Epithelial cell of prostate (primary cell): ENCODE measurements at regions not wholly inside any gene's neighbourhood (a gene's known extent, or its start where the extent isn't known, plus 50 kb on each side); places are given as distances from the start of the nearest gene placed in this dataset.
"Not testable (repeated sequence)": the region's sequence is repeated elsewhere in the genome, so short reads cannot be mapped to it uniquely, and the experiment has no call there.

Experiments
- DNase-seq: peaks from one replicate; pipeline ENCODE4 v3.0.0-alpha.2; 2011; ENCODE audit warnings: low read depth, low spot score
- H3K27ac ChIP-seq: fragments of 450-650 bp; 2 replicates; pipeline ENCODE4 v1.5.1; 2017; ENCODE audit warnings: mild to moderate bottlenecking

DNA sequence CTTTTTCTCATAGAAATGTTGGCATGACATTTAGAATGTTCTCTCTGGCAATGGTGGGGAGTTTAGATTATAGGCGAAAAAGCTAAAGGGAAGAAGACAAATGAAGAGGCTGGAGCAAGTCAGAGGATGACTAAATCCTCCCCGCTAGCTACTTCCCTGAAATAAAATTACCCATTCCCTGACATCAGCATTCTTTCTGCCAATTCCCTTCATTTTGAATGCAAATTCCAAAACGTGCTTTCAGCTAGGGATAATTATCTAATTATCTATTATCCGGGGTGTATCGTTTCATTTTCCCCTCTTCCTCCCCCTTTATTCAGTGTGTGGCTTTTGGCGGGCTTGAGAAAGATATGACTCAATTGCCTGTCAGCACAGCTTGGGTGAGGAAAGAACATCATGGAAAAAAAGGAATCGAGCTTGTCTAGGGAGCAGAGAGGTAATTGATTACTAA lies 672.3 kb downstream of the TNS3 start:
- peak overlapping the region; percentile 67 for H3K27ac ChIP-seq
- no peak for DNase-seq

DNA sequence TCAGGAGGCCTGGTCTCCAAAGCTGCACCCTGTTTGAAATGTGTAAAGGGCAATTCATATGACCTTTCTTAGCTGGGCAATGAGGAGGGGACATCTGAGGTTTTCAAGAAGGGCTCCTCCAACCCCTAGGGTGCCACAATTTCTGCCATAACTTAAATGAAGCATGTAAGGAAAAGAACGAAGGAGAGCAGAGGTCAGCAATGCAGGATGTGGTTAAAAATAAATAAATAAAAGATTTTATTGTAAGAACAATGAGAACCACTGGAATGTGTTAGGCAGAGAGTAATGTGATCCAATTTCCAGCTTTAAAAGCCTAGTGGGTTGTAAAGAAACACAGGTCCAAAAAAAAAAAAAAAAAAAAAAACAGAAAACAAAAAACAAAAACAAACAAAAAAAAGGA lies 673.1 kb downstream of the TNS3 start:
- H3K27ac ChIP-seq = peak overlapping the region; percentile 67
- DNase-seq = peak; percentile 16

DNA sequence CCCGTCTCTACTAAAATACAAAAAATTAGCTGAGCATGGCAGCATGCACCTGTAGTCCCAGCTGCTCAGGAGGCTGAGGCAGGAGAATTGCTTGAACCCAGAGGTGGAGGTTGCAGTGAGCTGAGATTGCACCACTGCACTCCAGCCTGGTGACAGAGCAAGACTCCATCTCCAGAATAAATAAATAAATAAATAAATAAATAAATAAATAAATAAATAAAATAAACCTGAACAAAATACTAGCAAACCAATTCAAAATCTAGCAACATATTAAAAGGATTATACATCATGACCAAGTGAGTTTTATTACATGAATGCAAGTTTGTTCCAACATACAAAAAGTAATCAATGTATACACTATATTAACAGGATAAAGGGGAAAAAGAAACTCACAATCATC lies 677.4 kb downstream of the TNS3 start:
- DNase-seq = not testable (repeated sequence)

DNA sequence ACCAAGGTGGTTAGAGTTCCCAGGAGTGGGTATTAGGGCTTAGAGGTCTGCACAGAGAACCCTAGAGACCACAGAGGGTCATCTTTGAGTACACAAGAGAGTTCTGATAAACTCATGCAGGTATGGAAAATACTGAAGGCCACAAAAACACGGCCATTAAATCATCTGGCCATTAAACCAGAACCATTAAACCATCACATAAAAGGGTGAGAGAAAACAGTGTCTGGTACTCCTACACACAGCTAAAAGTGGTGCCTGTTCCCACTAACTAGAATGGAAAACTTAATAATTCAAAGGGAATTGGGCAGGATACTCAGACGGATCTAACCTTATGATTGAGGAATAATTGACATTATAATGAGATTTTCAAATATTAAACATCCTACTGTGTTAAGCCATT lies 679.4 kb downstream of the TNS3 start:
- DNase-seq = no peak
- no peak overlapping the region for H3K27ac ChIP-seq

More for the DNA sequence above, 677.4 kb downstream of the TNS3 start:
- not testable (repeated sequence) for H3K27ac ChIP-seq

DNA sequence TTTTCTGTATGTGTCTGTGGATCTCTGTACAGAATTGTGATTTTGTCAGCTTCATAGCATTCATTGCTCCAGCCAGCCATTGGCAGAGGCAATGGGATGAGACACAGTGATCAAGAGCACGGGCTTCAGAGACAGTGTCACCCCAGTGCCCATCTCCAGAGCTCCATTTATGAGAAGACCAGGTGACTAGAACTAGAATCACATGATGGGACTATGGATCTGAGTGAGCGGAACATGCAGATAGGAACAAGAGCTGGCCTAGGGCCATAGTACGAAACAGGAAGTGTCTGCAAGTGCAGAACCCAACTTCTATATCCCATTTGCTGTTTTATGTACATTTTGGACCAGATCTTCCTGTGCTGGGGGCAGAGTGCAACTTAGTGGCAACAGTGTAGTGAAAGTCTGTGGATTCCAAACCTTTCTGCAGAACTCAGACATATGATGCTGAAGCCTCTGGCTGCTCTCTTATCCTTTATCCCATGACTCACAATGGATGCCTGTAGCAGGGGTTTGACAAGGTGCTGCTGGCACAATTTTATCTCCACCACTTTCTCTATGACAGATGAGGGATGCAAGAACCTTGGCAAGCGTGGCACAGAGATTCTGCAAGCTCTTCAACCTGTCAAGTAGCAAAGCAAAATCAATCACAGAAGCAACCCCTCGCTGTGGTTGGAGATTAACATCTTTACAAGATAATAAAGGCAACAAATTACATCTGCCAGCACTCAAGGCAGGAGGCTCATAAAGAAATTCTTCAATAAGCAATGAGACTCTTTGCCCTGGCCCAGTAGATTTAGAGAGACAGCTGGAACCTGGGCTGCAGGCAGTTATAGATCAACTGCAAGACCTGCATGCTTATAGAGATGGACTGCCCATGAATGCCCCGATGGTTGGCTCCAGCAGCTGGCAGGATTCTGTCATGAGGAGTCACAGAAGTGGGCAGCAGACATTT lies 681.3 kb downstream of the TNS3 start:
- DNase-seq = no peak
- H3K27ac ChIP-seq = no peak overlapping the region

DNA sequence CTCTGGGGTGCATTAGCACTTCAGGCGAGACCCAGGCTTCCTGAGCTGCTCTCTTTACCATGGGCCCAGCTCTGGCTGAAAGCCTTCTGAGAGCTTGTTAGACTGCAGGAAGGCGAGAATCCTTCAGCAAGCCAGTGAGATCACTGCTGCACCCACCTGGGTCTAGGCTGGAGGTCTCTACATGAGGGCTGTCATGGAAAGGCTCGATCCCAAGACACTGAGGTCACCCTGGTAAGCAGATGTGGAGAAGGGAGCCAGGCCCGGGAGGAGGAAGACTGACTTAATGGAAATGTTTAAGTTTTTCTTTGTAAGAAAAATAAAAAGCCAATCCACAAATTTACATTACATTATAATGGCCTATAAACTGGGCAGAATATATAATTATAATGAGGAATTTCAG lies 684.5 kb downstream of the TNS3 start:
- no peak overlapping the region for H3K27ac ChIP-seq
- DNase-seq = no peak

DNA sequence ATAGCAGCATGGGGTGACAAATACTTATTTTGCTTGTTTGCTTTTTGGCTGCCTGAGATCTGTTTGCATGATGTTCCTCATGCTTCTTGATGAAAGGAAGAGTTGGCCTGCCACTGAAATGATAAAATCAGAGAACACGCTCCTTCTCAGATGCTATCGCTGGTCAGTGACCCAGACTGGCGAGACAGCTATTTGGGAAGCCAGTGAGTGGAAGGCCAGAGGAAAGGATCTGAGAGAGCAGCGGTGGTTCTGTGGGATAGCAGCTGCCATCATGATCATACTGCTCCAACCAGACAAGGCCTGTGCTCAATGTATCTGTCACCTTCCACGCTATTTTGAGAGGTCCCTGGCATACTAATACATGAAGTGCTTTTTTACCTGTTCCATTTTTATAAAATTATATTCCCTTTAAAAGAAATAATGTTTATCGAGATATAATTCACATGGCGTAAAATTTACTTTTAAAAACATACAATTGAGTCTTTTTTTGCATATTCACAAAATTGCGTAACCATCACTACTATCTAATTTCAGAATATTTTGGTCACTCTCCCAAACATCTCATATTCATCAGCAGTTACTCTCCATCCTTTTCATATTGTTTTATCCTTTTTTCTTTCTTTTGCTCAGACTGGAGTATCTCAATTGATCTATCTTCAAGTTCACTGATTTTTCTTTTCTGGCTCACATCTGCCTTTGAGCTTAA lies 695.1 kb downstream of the TNS3 start:
- no peak overlapping the region for H3K27ac ChIP-seq

DNA sequence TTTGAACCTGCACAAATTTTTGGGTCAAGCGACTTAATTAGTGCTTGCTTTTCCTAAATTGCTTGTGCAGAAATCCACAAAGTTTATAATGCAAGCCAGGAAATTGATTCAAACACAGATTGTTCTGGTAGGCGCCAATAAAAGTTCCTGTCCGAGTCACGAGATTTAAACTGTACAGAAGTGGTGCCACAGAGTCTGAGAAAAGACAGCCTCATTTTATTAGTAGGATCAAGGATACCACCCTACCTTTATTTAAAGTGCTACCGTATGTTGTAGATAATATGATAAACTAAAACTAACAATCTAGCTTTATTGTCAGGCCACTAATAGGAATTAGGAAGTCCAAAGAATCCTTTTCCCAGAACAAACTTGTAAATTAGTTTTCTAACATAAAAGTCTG lies 696.7 kb downstream of the TNS3 start:
- DNase-seq = no peak
- H3K27ac ChIP-seq = no peak overlapping the region

More for the DNA sequence above, 695.1 kb downstream of the TNS3 start:
- DNase-seq = no peak

DNA sequence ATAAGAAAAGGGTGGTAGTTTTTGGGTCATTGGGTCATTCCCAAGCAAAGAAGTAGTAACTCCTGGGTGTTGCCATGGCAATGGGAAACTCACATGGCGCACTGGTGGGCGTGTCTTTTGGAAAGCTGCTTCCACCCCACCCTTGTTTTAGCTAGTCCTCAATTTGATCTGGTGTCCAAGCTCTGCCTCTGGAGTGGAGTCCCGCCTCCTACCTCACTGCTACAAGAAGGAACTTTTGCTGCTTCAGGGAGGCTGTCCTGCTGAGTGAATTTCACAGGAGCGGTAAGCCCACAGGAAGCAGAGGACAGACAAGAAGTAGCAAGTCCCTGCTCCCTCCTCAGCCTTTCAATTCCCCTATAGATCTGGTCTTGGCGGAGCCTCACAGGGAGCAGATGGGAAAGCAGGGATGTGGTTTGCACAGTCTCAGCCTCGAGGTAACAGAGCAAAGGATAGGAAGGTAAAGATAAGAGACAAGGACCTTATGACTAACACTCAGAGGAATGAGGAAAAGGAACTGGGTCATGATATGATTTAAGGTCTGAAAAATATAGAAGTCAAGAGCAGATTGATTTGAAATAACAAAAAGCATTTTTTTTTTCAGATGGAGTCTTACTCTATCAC lies 700.3 kb downstream of the TNS3 start:
- no peak for DNase-seq
- no peak overlapping the region for H3K27ac ChIP-seq

DNA sequence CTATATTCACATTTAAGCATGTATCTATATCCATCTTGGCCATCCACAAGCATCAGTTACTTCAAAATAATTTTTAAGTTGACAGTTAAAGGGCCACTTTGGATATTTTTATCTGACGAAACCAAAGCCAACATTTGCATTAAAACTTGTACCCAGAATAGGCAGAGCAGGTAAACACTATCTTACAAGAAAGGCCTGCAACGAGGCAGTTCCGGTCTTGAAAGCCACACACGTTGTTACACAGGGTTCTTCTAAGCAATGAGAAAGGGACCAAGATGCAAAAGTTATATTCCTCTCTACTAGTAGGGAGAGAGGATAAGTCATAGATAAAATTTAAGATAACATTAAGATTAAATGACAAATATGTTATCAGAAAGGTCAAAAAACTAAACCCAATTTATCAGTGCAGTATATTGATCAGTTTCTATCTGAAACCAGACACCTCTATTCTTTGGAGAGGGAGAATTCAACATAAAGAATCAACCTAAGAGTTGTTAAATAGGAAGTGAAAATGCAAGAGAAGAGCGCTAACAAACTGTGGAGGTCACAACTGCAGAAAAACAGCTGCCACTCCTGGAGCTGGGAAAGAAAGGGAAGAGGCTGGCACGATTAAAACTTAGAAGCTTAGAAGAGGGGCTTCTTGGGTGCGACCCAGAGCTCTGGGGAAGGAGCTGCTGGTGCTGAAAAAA lies 701.3 kb downstream of the TNS3 start:
- DNase-seq = no peak
- H3K27ac ChIP-seq = no peak overlapping the region

DNA sequence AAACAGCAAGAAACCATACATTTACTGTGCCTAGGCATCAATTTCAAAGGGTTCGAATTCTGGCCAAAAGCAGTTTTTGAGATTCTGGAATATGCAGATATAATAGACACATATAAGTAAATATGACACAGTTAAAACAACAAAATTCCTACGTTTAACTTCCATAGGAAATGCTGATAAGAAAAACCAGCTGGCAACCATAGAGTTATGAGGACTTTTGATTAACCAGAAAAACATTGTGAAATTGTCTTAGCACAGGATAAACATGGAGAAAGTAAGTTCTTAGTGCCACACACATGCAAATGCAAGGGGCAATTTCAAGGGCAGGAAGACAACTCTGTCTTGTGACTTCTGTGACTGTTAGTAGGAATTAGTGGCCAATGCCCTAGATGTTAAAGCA lies 702.1 kb downstream of the TNS3 start:
- DNase-seq = no peak
- H3K27ac ChIP-seq = no peak overlapping the region

DNA sequence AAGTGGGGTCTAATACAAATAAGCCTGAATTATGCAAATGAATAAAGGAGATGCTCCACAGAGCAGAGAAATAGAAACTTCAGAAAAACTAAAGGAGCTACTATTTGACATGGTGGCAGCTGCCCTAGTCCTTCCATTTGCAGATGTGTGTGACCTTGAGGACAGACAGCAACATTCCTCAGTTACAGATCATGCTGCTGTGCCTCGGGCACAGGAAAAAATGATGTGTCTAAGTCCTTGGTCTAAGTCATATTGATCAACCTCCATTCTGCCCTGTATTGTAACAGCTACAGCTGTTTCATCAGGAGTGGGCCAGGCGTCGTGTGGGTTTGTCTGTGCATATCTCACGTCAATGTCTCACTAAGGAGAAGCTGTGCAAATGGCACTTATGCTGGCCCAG lies 710.4 kb downstream of the TNS3 start:
- no peak for DNase-seq

DNA sequence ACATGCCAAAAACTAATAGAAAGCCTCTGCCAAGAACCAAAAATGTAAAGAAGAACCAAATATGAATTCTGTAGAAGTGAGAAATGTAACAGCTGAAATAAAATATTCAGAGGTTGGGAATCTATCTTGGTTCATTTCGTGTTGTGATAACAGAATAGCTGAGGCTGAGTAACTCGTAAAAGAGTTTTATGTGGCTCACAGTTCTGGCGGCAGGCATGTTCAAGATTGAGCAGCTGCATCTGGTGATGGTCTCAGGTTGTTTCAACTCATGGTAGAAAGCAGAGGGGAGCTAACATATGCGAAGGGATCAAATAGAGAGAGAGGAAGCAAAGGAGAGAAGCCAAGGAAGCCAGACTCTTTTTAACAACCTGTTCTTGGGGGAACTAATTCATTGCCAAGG lies 717.2 kb downstream of the TNS3 start:
- DNase-seq = no peak
- H3K27ac ChIP-seq = no peak overlapping the region

More for the DNA sequence above, 710.4 kb downstream of the TNS3 start:
- H3K27ac ChIP-seq = no peak overlapping the region

DNA sequence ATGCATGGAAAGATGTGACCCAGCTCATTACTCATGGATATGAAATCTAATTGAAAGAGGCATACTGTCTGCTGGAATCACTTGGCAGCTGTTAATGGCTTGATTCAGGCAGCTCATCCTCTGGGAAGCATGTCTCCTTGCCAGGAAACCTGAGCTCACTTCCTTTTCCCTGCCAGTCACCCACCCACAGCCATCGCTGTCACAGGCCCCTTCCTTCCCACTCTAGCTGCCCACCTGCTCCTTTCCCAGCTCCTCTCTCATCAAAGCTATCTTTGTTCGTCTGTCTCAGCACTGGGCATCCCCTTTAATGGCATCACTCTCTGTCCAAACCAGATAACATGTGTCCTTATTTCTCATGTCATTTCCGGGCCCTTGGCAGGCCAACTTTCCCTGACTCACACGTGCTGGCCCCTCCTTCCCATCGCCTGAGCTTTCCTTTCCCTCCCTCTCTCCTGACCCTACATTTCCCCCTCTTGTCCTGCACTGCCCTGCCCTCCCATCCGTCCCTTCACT lies 721.9 kb downstream of the TNS3 start:
- DNase-seq = no peak
- H3K27ac ChIP-seq = no peak overlapping the region

DNA sequence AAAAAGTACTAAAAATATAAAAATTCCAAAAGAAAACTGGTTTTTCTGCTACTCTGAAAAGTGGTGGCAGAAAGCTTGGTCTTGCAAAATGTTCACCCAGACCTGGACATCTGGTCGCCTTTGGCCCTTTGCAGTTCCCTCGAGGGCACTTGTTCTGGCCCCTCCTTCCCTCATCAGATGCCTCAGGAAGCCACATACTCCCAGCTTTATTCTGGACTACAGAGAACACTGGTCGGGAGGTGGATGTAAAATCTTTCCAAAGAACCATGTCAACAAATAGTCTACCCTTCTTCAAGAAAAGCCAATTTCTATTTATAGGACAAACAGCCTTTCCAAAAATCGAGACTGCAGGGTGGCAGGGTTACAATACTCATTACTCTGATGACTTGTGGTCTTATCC lies 726.1 kb downstream of the TNS3 start:
- H3K27ac ChIP-seq = no peak overlapping the region
- no peak for DNase-seq

DNA sequence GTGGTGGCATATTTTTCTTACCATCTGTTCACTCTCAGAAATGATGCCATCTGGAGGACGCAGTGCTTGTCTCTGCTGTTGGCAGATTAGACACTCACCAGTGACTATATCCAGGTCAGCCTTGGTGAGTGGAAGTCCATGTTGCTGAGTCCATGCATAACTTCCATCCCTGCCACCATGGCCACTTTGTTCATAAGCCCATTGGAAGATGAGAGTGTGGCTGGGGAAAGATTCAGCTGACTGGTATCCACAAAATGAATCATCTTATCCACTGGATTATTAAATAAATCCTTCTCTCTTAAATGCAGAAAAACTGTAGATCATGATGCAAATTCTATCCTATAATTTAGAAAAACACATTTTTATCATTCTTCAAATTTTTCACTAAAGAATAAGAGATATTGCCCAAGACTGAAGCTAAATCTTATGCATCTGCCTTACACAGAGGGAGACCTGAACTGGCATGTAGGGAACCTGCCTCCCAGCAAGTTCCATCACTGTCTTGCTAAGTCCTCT lies 726.9 kb downstream of the TNS3 start:
- DNase-seq = no peak
- no peak overlapping the region for H3K27ac ChIP-seq

DNA sequence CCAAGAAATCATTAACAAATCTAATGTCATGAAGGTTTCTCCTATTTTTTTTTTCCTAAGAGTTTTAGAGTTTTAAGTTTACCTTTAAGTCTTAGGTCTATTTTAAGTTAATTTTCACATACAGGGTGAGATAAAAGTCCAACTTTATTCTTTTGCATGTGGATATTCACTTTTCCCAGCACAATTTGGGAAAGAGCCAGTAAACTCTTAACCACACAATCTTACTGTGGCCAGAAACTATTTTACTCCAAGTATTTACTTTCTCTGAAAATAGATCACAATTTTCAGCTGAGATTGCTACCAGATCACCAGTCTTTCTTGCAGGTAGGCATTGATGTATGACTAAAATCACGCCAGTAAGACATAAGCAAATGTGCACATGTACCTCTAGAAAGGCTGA lies 728.5 kb downstream of the TNS3 start:
- DNase-seq = no peak
- no peak overlapping the region for H3K27ac ChIP-seq

DNA sequence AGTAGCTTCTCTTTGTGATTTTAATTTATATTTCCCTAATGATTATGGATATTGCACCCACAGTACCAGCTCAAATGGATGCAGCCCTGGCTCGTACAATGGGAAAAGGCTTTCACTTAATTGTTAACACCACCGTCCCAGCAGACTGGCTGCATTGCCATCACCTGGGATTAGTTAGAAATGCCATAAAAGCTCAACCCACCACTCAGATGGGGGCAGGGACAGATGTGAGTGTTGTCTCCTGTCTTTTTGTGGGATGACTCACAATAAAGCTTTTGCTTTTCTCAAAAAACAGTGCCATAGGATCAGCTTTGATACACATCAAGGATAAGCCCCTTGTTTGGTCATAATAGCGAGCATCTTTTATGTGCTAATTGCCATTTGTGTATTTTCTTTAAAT lies 729.1 kb downstream of the TNS3 start:
- DNase-seq = no peak
- H3K27ac ChIP-seq = no peak overlapping the region

DNA sequence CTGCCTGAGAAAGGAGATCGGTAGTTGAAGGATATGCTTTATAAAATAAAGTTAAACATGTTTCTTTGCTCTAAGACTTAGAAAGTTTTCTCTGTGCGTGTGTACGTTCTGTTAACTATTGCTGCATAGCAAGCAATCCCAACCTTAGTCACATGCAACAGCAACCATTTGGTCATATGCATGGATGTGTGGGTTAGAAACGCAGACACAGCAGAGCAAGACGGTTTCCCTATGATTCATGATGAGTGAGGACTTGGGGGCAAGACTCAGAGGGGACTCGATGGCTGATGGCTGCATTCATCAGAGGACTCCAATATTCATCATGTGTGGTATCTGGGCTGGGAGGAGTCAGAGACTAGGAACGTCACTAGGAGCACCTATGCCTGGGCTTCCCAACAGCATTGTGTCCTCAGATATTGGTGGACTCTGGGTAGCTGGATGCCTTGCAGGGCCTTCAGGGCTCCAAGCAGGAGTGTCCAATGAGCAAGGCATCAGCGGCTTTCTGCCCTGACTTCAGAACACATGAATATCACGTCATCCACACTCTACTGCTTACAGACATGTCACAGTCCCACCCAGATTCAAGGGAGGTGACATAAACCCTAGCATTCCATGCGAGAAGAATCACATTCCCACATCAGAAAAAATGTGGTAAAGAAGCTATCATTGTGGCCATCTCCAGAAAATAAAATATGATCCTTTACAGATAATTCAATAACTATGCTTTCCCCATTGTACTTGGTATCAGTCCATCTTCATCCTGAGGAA lies 731.2 kb downstream of the TNS3 start:
- no peak for DNase-seq
- no peak overlapping the region for H3K27ac ChIP-seq
